ACHN (cell line): ENCODE measurements at regions not wholly inside any gene's neighbourhood (a gene's known extent, or its start where the extent isn't known, plus 50 kb on each side); places are given as distances from the start of the nearest gene placed in this dataset.
"Not testable (repeated sequence)": the region's sequence is repeated elsewhere in the genome, so short reads cannot be mapped to it uniquely, and the experiment has no call there.

ENCODE experiments used
- DNase-seq: peaks from one replicate; pipeline ENCODE4 v3.0.0-alpha.2; 2015
- in situ Hi-C: cut with HindIII; loops from 2 replicates; pipeline ENCODE4 v1.10.0; 2017; ENCODE audit warnings: low sequenced_read_pairs, low pct_ligation_motif_present, low pct_unique_long_range_greater_than_20kb

GRCh38 chr4:66571145-66571695 is 900.9 kb upstream of the EPHA5 start:
- DNase-seq = no peak
- in situ Hi-C loops = no loop called here

- in situ Hi-C loops = no loop called here
- no peak for DNase-seq
These were observed 898.9 kb upstream of the EPHA5 start for GRCh38 chr4:66569228-66569627.

GRCh38 chr4:66568431-66568830 is 898.1 kb upstream of the EPHA5 start:
- DNase-seq = no peak
- in situ Hi-C loops = no loop called here

- in situ Hi-C loops = no loop called here
- DNase-seq = no peak
These were observed 897.7 kb upstream of the EPHA5 start for GRCh38 chr4:66568001-66568400.

GRCh38 chr4:66567551-66567950 is 897.3 kb upstream of the EPHA5 start:
- DNase-seq = no peak
- in situ Hi-C loops = no loop called here

- no peak for DNase-seq
- in situ Hi-C loops = no loop called here
These were observed 895.5 kb upstream of the EPHA5 start for GRCh38 chr4:66565801-66566200.

- DNase-seq = no peak
- in situ Hi-C loops = no loop called here
These were observed 894.8 kb upstream of the EPHA5 start for GRCh38 chr4:66564901-66565651.

GRCh38 chr4:66562276-66562806 is 892.1 kb upstream of the EPHA5 start:
- no peak for DNase-seq
- in situ Hi-C loops = no loop called here

GRCh38 chr4:66561465-66562053 is 891.3 kb upstream of the EPHA5 start:
- in situ Hi-C loops = not testable (repeated sequence)

GRCh38 chr4:66558651-66559050 is 888.4 kb upstream of the EPHA5 start:
- no peak for DNase-seq
- in situ Hi-C loops = no loop called here

More at GRCh38 chr4:66561465-66562053, 891.3 kb upstream of the EPHA5 start:
- not testable (repeated sequence) for DNase-seq

GRCh38 chr4:66556651-66557278 is 886.5 kb upstream of the EPHA5 start:
- no peak for DNase-seq
- in situ Hi-C loops = no loop called here

GRCh38 chr4:66555301-66555700 is 885.0 kb upstream of the EPHA5 start:
- in situ Hi-C loops = no loop called here
- no peak for DNase-seq

- in situ Hi-C loops = no loop called here
- DNase-seq = no peak
These were observed 884.5 kb upstream of the EPHA5 start for GRCh38 chr4:66554826-66555225.

- DNase-seq, in situ Hi-C loops: not testable (repeated sequence)
These were observed 875.0 kb upstream of the EPHA5 start for GRCh38 chr4:66545301-66545700.

- in situ Hi-C loops = no loop called here
- no peak for DNase-seq
These were observed 874.0 kb upstream of the EPHA5 start for GRCh38 chr4:66544281-66544680.

GRCh38 chr4:66539745-66540144 is 869.5 kb upstream of the EPHA5 start:
- DNase-seq = no peak
- in situ Hi-C loops = no loop called here

- in situ Hi-C loops = no loop called here
- DNase-seq = no peak
These were observed 854.5 kb upstream of the EPHA5 start for GRCh38 chr4:66524781-66525180.

GRCh38 chr4:66522244-66522643 is 852.0 kb upstream of the EPHA5 start:
- in situ Hi-C loops = no loop called here
- no peak for DNase-seq

GRCh38 chr4:66516940-66517339 is 846.7 kb upstream of the EPHA5 start:
- no peak for DNase-seq
- in situ Hi-C loops = no loop called here
